IMR-90 (cell line): ENCODE measurements at regions not wholly inside any gene's neighbourhood (a gene's known extent, or its start where the extent isn't known, plus 50 kb on each side); places are given as distances from the start of the nearest gene placed in this dataset.

Source experiments
- BHLHE40 ChIP-seq: fragments of 150-350 bp; IDR thresholded peaks from 2 replicates; pipeline ENCODE4 v1.6.1; 2016; ENCODE audit warnings: mild to moderate bottlenecking, low read depth, low read length
- CEBPB ChIP-seq: IDR thresholded peaks from 2 replicates; pipeline ENCODE4 v1.6.1; 2012; ENCODE audit warnings: low read depth, low read length, improper control_type of control experiment
- CTCF ChIP-seq: conservative IDR thresholded peaks from 2 replicates; pipeline ENCODE4 v1.5.1; 2012; ENCODE audit warnings: mild to moderate bottlenecking, low read depth, low read length, improper control_type of control experiment
- FOS ChIP-seq: fragments of 150-350 bp; IDR thresholded peaks from 2 replicates; pipeline ENCODE4 v1.6.1; 2016; ENCODE audit warnings: low read depth, low read length
- MAFK ChIP-seq: IDR thresholded peaks from 2 replicates; pipeline ENCODE4 v1.6.1; 2012; ENCODE audit warnings: low read depth, low read length, improper control_type of control experiment
- MAZ ChIP-seq: IDR thresholded peaks from 2 replicates; pipeline ENCODE4 v1.6.1; 2012; ENCODE audit warnings: low read depth, mild to moderate bottlenecking, low read length, improper control_type of control experiment, moderate library complexity, borderline replicate concordance
- MXI1 ChIP-seq: IDR thresholded peaks from 2 replicates; pipeline ENCODE4 v1.6.1; 2012; ENCODE audit warnings: low read depth, mild to moderate bottlenecking, low read length, moderate library complexity, borderline replicate concordance
- POLR2A ChIP-seq: IDR thresholded peaks from 2 replicates; pipeline ENCODE4 v1.6.1; 2012; ENCODE audit warnings: mild to moderate bottlenecking, low read depth, low read length
- RAD21 ChIP-seq: IDR thresholded peaks from 2 replicates; pipeline ENCODE4 v1.6.1; 2012; ENCODE audit warnings: low read length, improper control_type of control experiment
- RFX5 ChIP-seq: IDR thresholded peaks from 2 replicates; pipeline ENCODE4 v1.8.0; 2012; ENCODE audit warnings: low read depth, mild to moderate bottlenecking, low read length, moderate library complexity
- SMC3 ChIP-seq: fragments of 150-350 bp; IDR thresholded peaks from 2 replicates; pipeline ENCODE4 v1.6.1; 2016; ENCODE audit warnings: low read depth, mild to moderate bottlenecking, antibody characterized with exemption, low read length, moderate library complexity
- USF2 ChIP-seq: fragments of 150-350 bp; IDR thresholded peaks from 2 replicates; pipeline ENCODE4 v1.6.1; 2017; ENCODE audit warnings: mild to moderate bottlenecking, antibody characterized with exemption, low read length, low read depth

- TF ChIP-seq CTCF (no peak), RFX5 (no peak), MXI1 (no peak), CEBPB (peak; percentile 72), MAZ (no peak), BHLHE40 (no peak), POLR2A (no peak), SMC3 (no peak), USF2 (no peak), RAD21 (no peak), FOS (no peak), MAFK (no peak)
Measured at GRCh38 chr2:16763493-16763899, 97.9 kb upstream of the CYRIA start.
